Peyer's patch (tissue), 4 donors: ENCODE measurements at regions not wholly inside any gene's neighbourhood (a gene's known extent, or its start where the extent isn't known, plus 50 kb on each side); places are given as distances from the start of the nearest gene placed in this dataset.
"Not testable (repeated sequence)": the region's sequence is repeated elsewhere in the genome, so short reads cannot be mapped to it uniquely, and the experiment has no call there.

Experiments
- CTCF ChIP-seq, 6 experiments: fragments of 450-650 bp in 4 of 6; fragments of 200-600 bp in 2 of 6; sonication (generic) in 1 of 6; IDR thresholded peaks; one replicate each; pipeline ENCODE4 v1.5.1; 2017 to 2019; ENCODE audit warnings: antibody characterized with exemption in 6 of 6, mild to moderate bottlenecking in 3 of 6, moderate library complexity in 1 of 6
- POLR2A ChIP-seq, 2 donors: fragments of 450-650 bp; IDR thresholded peaks; one replicate each; pipeline ENCODE4 v1.5.1; 2017; ENCODE audit warnings: antibody characterized with exemption in 2 of 2, mild to moderate bottlenecking in 2 of 2, moderate library complexity in 2 of 2

- not testable (repeated sequence) for TF ChIP-seq POLR2A, CTCF (IDR thresholded peaks at IDR 0.05)
Measured at GRCh38 chr5:100379254-100379858, 155.8 kb upstream of the FAM174A start.
